GM23338 (cell line): ENCODE measurements at regions not wholly inside any gene's neighbourhood (a gene's known extent, or its start where the extent isn't known, plus 50 kb on each side); places are given as distances from the start of the nearest gene placed in this dataset.

Experiments used
- ATAC-seq: fragments of 200-7000 bp; cut with Tn5 transposase; 3 replicates; pipeline ENCODE4 v1.9.1; 2020
- DNase-seq: peaks from one replicate; pipeline ENCODE4 v3.0.0-alpha.2; 2015; ENCODE audit warnings: low spot score
- H2AFZ ChIP-seq: fragments of 200-600 bp; sonication (generic); 2 replicates; pipeline ENCODE4 v1.8.0; 2016; ENCODE audit warnings: antibody characterized with exemption, mild to moderate bottlenecking, moderate library complexity
- H3F3A ChIP-seq: fragments of 200-600 bp; sonication (generic); replicated peaks from 2 replicates; pipeline ENCODE4 v1.8.0; 2017; ENCODE audit warnings: antibody characterized with exemption, mixed run types, low read depth
- H3K27ac ChIP-seq: fragments of 200-600 bp; sonication (generic); 2 replicates; pipeline ENCODE4 v1.6.1; 2016; ENCODE audit warnings: low read depth
- H3K27me3 ChIP-seq: fragments of 200-600 bp; sonication (generic); 2 replicates; pipeline ENCODE4 v1.8.0; 2016; ENCODE audit warnings: mild to moderate bottlenecking, mixed run types, moderate library complexity; ENCODE audit not compliant: insufficient read depth
- H3K36me3 ChIP-seq: fragments of 200-600 bp; sonication (generic); 2 replicates; pipeline ENCODE4 v1.8.0; 2016; ENCODE audit warnings: mild to moderate bottlenecking; ENCODE audit not compliant: insufficient read depth
- H3K4me1 ChIP-seq: fragments of 200-600 bp; sonication (generic); 2 replicates; pipeline ENCODE4 v1.8.0; 2016; ENCODE audit warnings: mild to moderate bottlenecking, moderate library complexity; ENCODE audit not compliant: insufficient read depth
- H3K4me2 ChIP-seq: fragments of 200-600 bp; sonication (generic); 2 replicates; pipeline ENCODE4 v1.7.1; 2017; ENCODE audit warnings: mixed run types
- H3K4me3 ChIP-seq: fragments of 200-600 bp; sonication (generic); 2 replicates; pipeline ENCODE4 v1.6.1; 2016; ENCODE audit warnings: mixed run types
- H3K79me2 ChIP-seq: fragments of 200-600 bp; sonication (generic); replicated peaks from 2 replicates; pipeline ENCODE4 v1.8.0; 2017; ENCODE audit warnings: mild to moderate bottlenecking; ENCODE audit not compliant: insufficient read depth
- H3K9me2 ChIP-seq: fragments of 200-600 bp; sonication (generic); 2 replicates; pipeline ENCODE4 v1.8.0; 2017; ENCODE audit not compliant: insufficient read depth
- H4K20me1 ChIP-seq: fragments of 200-600 bp; sonication (generic); replicated peaks from 2 replicates; pipeline ENCODE4 v1.8.0; 2017; ENCODE audit warnings: mild to moderate bottlenecking; ENCODE audit not compliant: insufficient read depth
- H3K27ac Mint-ChIP-seq: 2 replicates; pipeline ENCODE4 v1.8.0; 2020; ENCODE audit warnings: inconsistent platforms, mild to moderate bottlenecking, moderate library complexity, mixed read lengths
- H3K27me3 Mint-ChIP-seq: 3 replicates; pipeline ENCODE4 v1.8.0; 2022; ENCODE audit warnings: low read depth, mild to moderate bottlenecking, moderate library complexity, mixed read lengths, inconsistent platforms; ENCODE audit not compliant: insufficient read depth, poor library complexity
- H3K36me3 Mint-ChIP-seq: 3 replicates; pipeline ENCODE4 v1.8.0; 2021; ENCODE audit warnings: low read depth, mild to moderate bottlenecking, inconsistent platforms, moderate library complexity, mixed read lengths
- H3K4me1 Mint-ChIP-seq: 3 replicates; pipeline ENCODE4 v1.8.0; 2020; ENCODE audit warnings: mild to moderate bottlenecking, inconsistent platforms, mixed read lengths
- H3K4me3 Mint-ChIP-seq: 3 replicates; pipeline ENCODE4 v1.8.0; 2021; ENCODE audit warnings: moderate library complexity, mild to moderate bottlenecking, inconsistent platforms, mixed read lengths
- H3K9me3 Mint-ChIP-seq: 3 replicates; pipeline ENCODE4 v1.8.0; 2020; ENCODE audit warnings: moderate library complexity, mild to moderate bottlenecking, inconsistent platforms, mixed read lengths
- CTCF ChIP-seq, 2 experiments: fragments of 200-600 bp in 1 of 2; sonication (generic) in 1 of 2; conservative IDR thresholded peaks; 2 replicates each; pipeline versions ENCODE4 v1.5.1 to v1.6.1; 2016 to 2017; ENCODE audit warnings: antibody characterized with exemption in 2 of 2, low read depth in 2 of 2, mild to moderate bottlenecking in 2 of 2, moderate library complexity in 1 of 2
- REST ChIP-seq: IDR thresholded peaks from one replicate; pipeline ENCODE4 v1.6.1; 2018; ENCODE audit warnings: antibody characterized with exemption; ENCODE audit not compliant: unreplicated experiment
- STAT1 ChIP-seq: IDR thresholded peaks from one replicate; pipeline ENCODE4 v1.6.1; 2016; ENCODE audit warnings: antibody characterized with exemption; ENCODE audit not compliant: unreplicated experiment
- ZNF462 ChIP-seq: fragments of 250-450 bp; sonication (Bioruptor Pico); IDR thresholded peaks from 2 replicates; pipeline ENCODE4 v1.5.0; 2020; ENCODE audit warnings: mild to moderate bottlenecking, moderate library complexity

GRCh38 chr12:87925021-87925420, 104.2 kb downstream of the C12orf50 start (continued):
- TF ChIP-seq REST (no peak), ZNF462 (CRISPR knock-in tag) (no peak)

- H3K4me3 ChIP-seq, result no peak overlapping the region
- H3K27me3 ChIP-seq, result no peaks in the 10 kb centered on the region
- H3K27me3 Mint-ChIP-seq, result no peaks in the 10 kb centered on the region
- H3K4me3 Mint-ChIP-seq, result no peak overlapping the region
- ATAC-seq, result no peak
- H3K9me2 ChIP-seq, result no peaks in the 10 kb centered on the region
- H4K20me1 ChIP-seq, result no peaks in the 10 kb centered on the region
- no peaks in the 10 kb centered on the region for H3K4me1 Mint-ChIP-seq
- no peak for DNase-seq
- H3K9me3 Mint-ChIP-seq, result no peaks in the 10 kb centered on the region
- H3K4me1 ChIP-seq, result no peaks in the 10 kb centered on the region
- H3K4me2 ChIP-seq, result no peak overlapping the region
- no peaks in the 10 kb centered on the region for H3K36me3 Mint-ChIP-seq
- H3K27ac ChIP-seq, result no peak overlapping the region
- no peaks in the 10 kb centered on the region for H3F3A ChIP-seq
- H2AFZ ChIP-seq, result no peak overlapping the region
- H3K36me3 ChIP-seq, result no peaks in the 10 kb centered on the region
- no peak overlapping the region for H3K27ac Mint-ChIP-seq
- no peaks in the 10 kb centered on the region for H3K79me2 ChIP-seq
- TF ChIP-seq CTCF (conservative IDR thresholded peaks at IDR 0.05; ENCODE audit: low read depth in 2 of 2), result no peak
- no peak for TF ChIP-seq ZNF462 (CRISPR knock-in tag)
- no peak for TF ChIP-seq STAT1
These were observed 105.1 kb downstream of the C12orf50 start for GRCh38 chr12:87924149-87924548.
